ENCODE measurements at regions not wholly inside any gene's neighbourhood (a gene's known extent, or its start where the extent isn't known, plus 50 kb on each side); places are given as distances from the start of the nearest gene placed in this dataset.

GRCh38 chr6:72552938-72553337 lies 68.9 kb upstream of the KCNQ5 start:
- no peak overlapping the region for H3K27ac ChIP-seq (ENCODE audit: low read depth in 1 of 2, low read length in 2 of 2)
- H3K9me3 ChIP-seq (ENCODE audit: control insufficient read depth, low read length): no peaks in the 10 kb centered on the region
- DNase-seq (no peak), ATAC-seq (ENCODE audit: low FRiP score) (no peak)
- no peaks in the 10 kb centered on the region for H3K4me1 ChIP-seq (ENCODE audit: control insufficient read depth in 1 of 2, insufficient read depth in 2 of 2, low read length in 2 of 2)
- 42 to 49% methylated on average over 4 of the region's 4 CpGs for WGBS, 2 donors
- no peaks in the 10 kb centered on the region for H3K36me3 ChIP-seq (ENCODE audit: control insufficient read depth in 1 of 2, insufficient read depth in 2 of 2, low read length in 1 of 2)
- no peak overlapping the region for H3K4me3 ChIP-seq (ENCODE audit: low read length in 2 of 2)
- intact Hi-C loops (cut with DNase I): no loop called here
- H3K27me3 ChIP-seq (ENCODE audit: control insufficient read depth in 1 of 2, insufficient read depth in 2 of 2, low read length in 1 of 2): no peaks in the 10 kb centered on the region

GRCh38 chr6:72553531-72554511 lies 68.0 kb upstream of the KCNQ5 start:
- intact Hi-C loops (cut with DNase I): no loop called here
- Histone ChIP-seq H3K27ac (ENCODE audit: low read depth in 1 of 2, low read length in 2 of 2) (no peak overlapping the region), H3K27me3 (ENCODE audit: control insufficient read depth in 1 of 2, insufficient read depth in 2 of 2, low read length in 1 of 2) (no peaks in the 10 kb centered on the region), H3K4me3 (ENCODE audit: low read length in 2 of 2) (no peak overlapping the region), H3K36me3 (ENCODE audit: control insufficient read depth in 1 of 2, insufficient read depth in 2 of 2, low read length in 1 of 2) (no peaks in the 10 kb centered on the region), H3K4me1 (ENCODE audit: control insufficient read depth in 1 of 2, insufficient read depth in 2 of 2, low read length in 2 of 2) (no peaks in the 10 kb centered on the region), H3K9me3 (ENCODE audit: control insufficient read depth, low read length) (no peaks in the 10 kb centered on the region)
- WGBS, 2 donors: 10 to 16% methylated on average over 7 of the region's 7 CpGs
- ATAC-seq (ENCODE audit: low FRiP score) (no peak), DNase-seq (no peak)

GRCh38 chr6:72554761-72555221 lies 67.1 kb upstream of the KCNQ5 start:
- intact Hi-C loops (cut with DNase I): no loop called here
- Histone ChIP-seq H3K27ac (ENCODE audit: low read depth in 1 of 2, low read length in 2 of 2) (no peak overlapping the region), H3K9me3 (ENCODE audit: control insufficient read depth, low read length) (no peaks in the 10 kb centered on the region), H3K4me1 (ENCODE audit: control insufficient read depth in 1 of 2, insufficient read depth in 2 of 2, low read length in 2 of 2) (no peaks in the 10 kb centered on the region), H3K4me3 (ENCODE audit: low read length in 2 of 2) (no peak overlapping the region), H3K27me3 (ENCODE audit: control insufficient read depth in 1 of 2, insufficient read depth in 2 of 2, low read length in 1 of 2) (no peaks in the 10 kb centered on the region), H3K36me3 (ENCODE audit: control insufficient read depth in 1 of 2, insufficient read depth in 2 of 2, low read length in 1 of 2) (no peaks in the 10 kb centered on the region)
- no peak for ATAC-seq (ENCODE audit: low FRiP score)
- WGBS, 2 donors: 66 to 74% methylated on average over 4 of the region's 4 CpGs
- no peak for DNase-seq

GRCh38 chr6:72559067-72559466 lies 62.8 kb upstream of the KCNQ5 start:
- H3K27me3 ChIP-seq (ENCODE audit: control insufficient read depth in 1 of 2, insufficient read depth in 2 of 2, low read length in 1 of 2): no peaks in the 10 kb centered on the region
- DNase-seq (no peak), ATAC-seq (ENCODE audit: low FRiP score) (no peak)
- no peak overlapping the region for H3K4me3 ChIP-seq (ENCODE audit: low read length in 2 of 2)
- no peaks in the 10 kb centered on the region for H3K4me1 ChIP-seq (ENCODE audit: control insufficient read depth in 1 of 2, insufficient read depth in 2 of 2, low read length in 2 of 2)
- H3K27ac ChIP-seq (ENCODE audit: low read depth in 1 of 2, low read length in 2 of 2): no peak overlapping the region
- no peaks in the 10 kb centered on the region for H3K9me3 ChIP-seq (ENCODE audit: control insufficient read depth, low read length)
- no peaks in the 10 kb centered on the region for H3K36me3 ChIP-seq (ENCODE audit: control insufficient read depth in 1 of 2, insufficient read depth in 2 of 2, low read length in 1 of 2)
- intact Hi-C loops (cut with DNase I): no loop called here

- Histone ChIP-seq H3K4me3 (ENCODE audit: low read length in 2 of 2) (no peak overlapping the region), H3K4me1 (ENCODE audit: control insufficient read depth in 1 of 2, insufficient read depth in 2 of 2, low read length in 2 of 2) (no peaks in the 10 kb centered on the region), H3K36me3 (ENCODE audit: control insufficient read depth in 1 of 2, insufficient read depth in 2 of 2, low read length in 1 of 2) (no peaks in the 10 kb centered on the region), H3K27ac (ENCODE audit: low read depth in 1 of 2, low read length in 2 of 2) (no peak overlapping the region), H3K9me3 (ENCODE audit: control insufficient read depth, low read length) (no peaks in the 10 kb centered on the region), H3K27me3 (ENCODE audit: control insufficient read depth in 1 of 2, insufficient read depth in 2 of 2, low read length in 1 of 2) (no peaks in the 10 kb centered on the region)
- WGBS, 2 donors: 51 to 54% methylated on average over 3 of the region's 3 CpGs
- intact Hi-C loops (cut with DNase I): no loop called here
- DNase-seq (no peak), ATAC-seq (ENCODE audit: low FRiP score) (no peak)
Observed at GRCh38 chr6:72559555-72559954, 62.3 kb upstream of the KCNQ5 start.

GRCh38 chr6:72560721-72561593 lies 60.9 kb upstream of the KCNQ5 start:
- DNase-seq: no peak
- no peak overlapping the region for H3K27ac ChIP-seq (ENCODE audit: low read depth in 1 of 2, low read length in 2 of 2)
- ATAC-seq (ENCODE audit: low FRiP score): peak; percentile 15
- no peaks in the 10 kb centered on the region for H3K4me1 ChIP-seq (ENCODE audit: control insufficient read depth in 1 of 2, insufficient read depth in 2 of 2, low read length in 2 of 2)
- WGBS, 2 donors: 61 to 63% methylated on average over 9 of the region's 9 CpGs
- H3K36me3 ChIP-seq (ENCODE audit: control insufficient read depth in 1 of 2, insufficient read depth in 2 of 2, low read length in 1 of 2): no peaks in the 10 kb centered on the region
- H3K4me3 ChIP-seq (ENCODE audit: low read length in 2 of 2): no peak overlapping the region
- intact Hi-C loops (cut with DNase I): no loop called here
- H3K9me3 ChIP-seq (ENCODE audit: control insufficient read depth, low read length): no peaks in the 10 kb centered on the region
- H3K27me3 ChIP-seq (ENCODE audit: control insufficient read depth in 1 of 2, insufficient read depth in 2 of 2, low read length in 1 of 2): no peaks in the 10 kb centered on the region

- H3K4me3 ChIP-seq (ENCODE audit: low read length in 2 of 2): no peak overlapping the region
- no peaks in the 10 kb centered on the region for H3K36me3 ChIP-seq (ENCODE audit: control insufficient read depth in 1 of 2, insufficient read depth in 2 of 2, low read length in 1 of 2)
- H3K9me3 ChIP-seq (ENCODE audit: control insufficient read depth, low read length): no peaks in the 10 kb centered on the region
- ATAC-seq (ENCODE audit: low FRiP score) (no peak), DNase-seq (no peak)
- intact Hi-C loops (cut with DNase I): no loop called here
- WGBS, 2 donors: 76 to 90% methylated on average over 1 of the region's 1 CpG
- no peaks in the 10 kb centered on the region for H3K4me1 ChIP-seq (ENCODE audit: control insufficient read depth in 1 of 2, insufficient read depth in 2 of 2, low read length in 2 of 2)
- no peaks in the 10 kb centered on the region for H3K27me3 ChIP-seq (ENCODE audit: control insufficient read depth in 1 of 2, insufficient read depth in 2 of 2, low read length in 1 of 2)
- H3K27ac ChIP-seq (ENCODE audit: low read depth in 1 of 2, low read length in 2 of 2): no peak overlapping the region
Observed at GRCh38 chr6:72561629-72562028, 60.2 kb upstream of the KCNQ5 start.

- H3K27me3 ChIP-seq (ENCODE audit: control insufficient read depth in 1 of 2, insufficient read depth in 2 of 2, low read length in 1 of 2): no peaks in the 10 kb centered on the region
- H3K4me3 ChIP-seq (ENCODE audit: low read length in 2 of 2): no peak overlapping the region
- no peak for DNase-seq
- ATAC-seq (ENCODE audit: low FRiP score): no peak
- intact Hi-C loops (cut with DNase I): no loop called here
- no peaks in the 10 kb centered on the region for H3K36me3 ChIP-seq (ENCODE audit: control insufficient read depth in 1 of 2, insufficient read depth in 2 of 2, low read length in 1 of 2)
- no peaks in the 10 kb centered on the region for H3K9me3 ChIP-seq (ENCODE audit: control insufficient read depth, low read length)
- 54 to 76% methylated on average over 1 of the region's 1 CpG for WGBS, 2 donors
- H3K4me1 ChIP-seq (ENCODE audit: control insufficient read depth in 1 of 2, insufficient read depth in 2 of 2, low read length in 2 of 2): no peaks in the 10 kb centered on the region
- H3K27ac ChIP-seq (ENCODE audit: low read depth in 1 of 2, low read length in 2 of 2): no peak overlapping the region
Observed at GRCh38 chr6:72564231-72564630, 57.6 kb upstream of the KCNQ5 start.

Data from aorta (tissue), 5 donors.